ENCODE measurements at regions not wholly inside any gene's neighbourhood (a gene's known extent, or its start where the extent isn't known, plus 50 kb on each side); places are given as distances from the start of the nearest gene placed in this dataset.
A peak's percentile ranks its signal among the peaks of the same experiment; 100 is the strongest.

- H3K23me2 ChIP-seq (ENCODE audit: low read depth, low read length), result no peaks in the 10 kb centered on the region
- H3K79me2 ChIP-seq (ENCODE audit: control insufficient read depth in 1 of 2, insufficient read depth in 2 of 2, low read length in 2 of 2), result no peaks in the 10 kb centered on the region
- no peak overlapping the region for H2AK5ac ChIP-seq (ENCODE audit: low read depth, low read length)
- H3K56ac ChIP-seq (replicated peaks; ENCODE audit: insufficient read length, low read depth, low read length), result no peak overlapping the region
- H3K4ac ChIP-seq (replicated peaks; ENCODE audit: insufficient read length, low read depth, low read length), result no peak overlapping the region
- H3K27ac ChIP-seq (ENCODE audit: low read depth, low read length), result no peak overlapping the region
- no peaks in the 10 kb centered on the region for H3K79me1 ChIP-seq (ENCODE audit: low read depth, low read length)
- H3K36me3 ChIP-seq (ENCODE audit: control insufficient read depth in 2 of 4, insufficient read depth in 4 of 4, low read length in 3 of 4), result no peaks in the 10 kb centered on the region; a peak in 1 of 8 replicates
- H3K4me3 ChIP-seq (ENCODE audit: extremely low read depth in 1 of 4, insufficient read depth in 2 of 4, low read depth in 3 of 4, low read length in 4 of 4), result peak overlapping the region in 1 of 4 experiments; percentile 17; a peak in 1 of 8 replicates
- no peak overlapping the region for H2BK120ac ChIP-seq (replicated peaks; ENCODE audit: low read depth, low read length)
- peaks cover 0 to 3% (median 0%) of the 10 kb centered on the region in 4 experiments; a peak in 1 of 7 replicates for H3K4me1 ChIP-seq (replicated peaks in 1 of 4; ENCODE audit: control insufficient read depth in 3 of 4, insufficient read depth in 4 of 4, low read length in 3 of 4)
- no peak overlapping the region for H3K18ac ChIP-seq (ENCODE audit: extremely low read depth, low read length)
- H2BK5ac ChIP-seq (ENCODE audit: low read depth, low read length), result no peak overlapping the region
- H2BK20ac ChIP-seq (ENCODE audit: low read length), result no peak overlapping the region
- peaks cover 0 to 7% of the 10 kb centered on the region in 2 experiments; a peak in 1 of 4 replicates for H3K9me3 ChIP-seq (ENCODE audit: insufficient read depth in 2 of 2, low read depth in 1 of 2, low read length in 1 of 2)
- no peak overlapping the region; a peak in 1 of 4 replicates for H3K4me2 ChIP-seq (ENCODE audit: insufficient read depth in 1 of 2, low read depth in 2 of 2, low read length in 2 of 2)
- no peak overlapping the region for H3K9ac ChIP-seq (replicated peaks in 1 of 4; ENCODE audit: extremely low read depth in 1 of 4, low read depth in 3 of 4, low read length in 3 of 4)
- DNase-seq (ENCODE audit: low read depth in 1 of 2, low spot score in 2 of 2), result no peak
- no peaks in the 10 kb centered on the region for H3K27me3 ChIP-seq (replicated peaks in 1 of 4; ENCODE audit: control insufficient read depth in 3 of 4, extremely low read depth in 1 of 4, insufficient read depth in 3 of 4, low read length in 3 of 4)
- H3K23ac ChIP-seq (ENCODE audit: insufficient read length), result no peak overlapping the region
- POLR2A ChIA-PET (ENCODE audit: partially characterized antibody), result no interaction called here
- H4K20me1 ChIP-seq (replicated peaks in 1 of 2; ENCODE audit: control insufficient read depth in 1 of 2, insufficient read depth in 2 of 2, low read length in 2 of 2), result no peaks in the 10 kb centered on the region
- FAIRE-seq, result no peak
- H4K91ac ChIP-seq (replicated peaks; ENCODE audit: insufficient read length, low read length), result no peak overlapping the region
- H2BK15ac ChIP-seq (ENCODE audit: low read length), result no peak overlapping the region
- CTCF ChIA-PET (ENCODE audit: partially characterized antibody), result no interaction called here
- no peak overlapping the region for H2AFZ ChIP-seq (ENCODE audit: low read length)
- peak overlapping the region; percentile 72 for H4K5ac ChIP-seq (ENCODE audit: insufficient read length, low read depth, low read length)
- H2BK12ac ChIP-seq (ENCODE audit: low read depth, low read length), result no peak overlapping the region
- TF ChIP-seq BACH1 (IDR thresholded peaks at IDR 0.05; ENCODE audit: low read length), result no peak
- TF ChIP-seq CEBPB (IDR thresholded peaks at IDR 0.05; ENCODE audit: low read depth, low read length), result 0 out of 2 replicates have a peak, but pooled peaks have one; percentile 49
- no peak overlapping the region for H4K8ac ChIP-seq (ENCODE audit: extremely low read depth, insufficient read depth, low read length)
- no peak overlapping the region for H3K14ac ChIP-seq (ENCODE audit: insufficient read length)
- 59% methylated on average over 5 of the region's 5 CpGs; no CpG with 5 or more reads in 1 of the 2 experiments for WGBS, 2 experiments (ENCODE audit: extremely low coverage in 1 of 2, insufficient coverage in 1 of 2, insufficient read length in 1 of 2, insufficient replicate concordance in 2 of 2, low coverage in 1 of 2, low lambda C conversion rate in 2 of 2, missing lambda C conversion rate in 1 of 2)
Observed at GRCh38 chr2:173606619-173607248, 252.1 kb downstream of the CDCA7 start.
